NOMO-1 (cell line): ENCODE measurements at regions not wholly inside any gene's neighbourhood (a gene's known extent, or its start where the extent isn't known, plus 50 kb on each side); places are given as distances from the start of the nearest gene placed in this dataset.
"Not testable (repeated sequence)": the region's sequence is repeated elsewhere in the genome, so short reads cannot be mapped to it uniquely, and the experiment has no call there.

Experiments
- DNase-seq, 2 experiments: peaks; one replicate each; lab custom pipeline; 2025; ENCODE audit not compliant: unreplicated experiment in 2 of 2; lab: John Stamatoyannopoulos, UW

- no peak for DNase-seq
These were observed 120.1 kb downstream of the BOD1 start for GRCh38 chr5:173496129-173496882.

GRCh38 chr5:173495225-173495904 is 121.1 kb downstream of the BOD1 start:
- DNase-seq, result no peak

- no peak for DNase-seq
These were observed 122.0 kb downstream of the BOD1 start for GRCh38 chr5:173494446-173494845.

GRCh38 chr5:173493846-173494245 is 122.6 kb downstream of the BOD1 start:
- no peak for DNase-seq

GRCh38 chr5:173493040-173493439 is 123.4 kb downstream of the BOD1 start:
- no peak for DNase-seq

GRCh38 chr5:173490681-173491080 is 125.8 kb downstream of the BOD1 start:
- DNase-seq, result no peak

- no peak for DNase-seq
These were observed 128.3 kb downstream of the BOD1 start for GRCh38 chr5:173488144-173488543.

- DNase-seq, result no peak
These were observed 129.2 kb downstream of the BOD1 start for GRCh38 chr5:173487300-173487699.

GRCh38 chr5:173486355-173487225 is 129.9 kb downstream of the BOD1 start:
- DNase-seq, result no peak

GRCh38 chr5:173484569-173484968 is 131.9 kb downstream of the BOD1 start:
- no peak for DNase-seq

- DNase-seq, result not testable (repeated sequence)
These were observed 132.9 kb downstream of the BOD1 start for GRCh38 chr5:173483599-173483998.

GRCh38 chr5:173483160-173483559 is 133.3 kb downstream of the BOD1 start:
- no peak for DNase-seq

GRCh38 chr5:173481821-173482220 is 134.6 kb downstream of the BOD1 start:
- no peak for DNase-seq

GRCh38 chr5:173480896-173481295 is 135.6 kb downstream of the BOD1 start:
- DNase-seq, result no peak

GRCh38 chr5:173479711-173480110 is 136.7 kb downstream of the BOD1 start:
- no peak for DNase-seq

- DNase-seq, result no peak
These were observed 139.0 kb downstream of the BOD1 start for GRCh38 chr5:173477345-173478040.

- DNase-seq, result no peak
These were observed 140.7 kb downstream of the BOD1 start for GRCh38 chr5:173475780-173476179.

- no peak for DNase-seq
These were observed 141.6 kb downstream of the BOD1 start for GRCh38 chr5:173474881-173475287.

- DNase-seq, result no peak
These were observed 143.2 kb downstream of the BOD1 start for GRCh38 chr5:173473288-173473687.

GRCh38 chr5:173472784-173473278 is 143.6 kb downstream of the BOD1 start:
- no peak for DNase-seq

- DNase-seq, result no peak
These were observed 143.9 kb upstream of the STC2 start for GRCh38 chr5:173472164-173472563.
